ENCODE measurements at regions not wholly inside any gene's neighbourhood (a gene's known extent, or its start where the extent isn't known, plus 50 kb on each side); places are given as distances from the start of the nearest gene placed in this dataset.

DNA sequence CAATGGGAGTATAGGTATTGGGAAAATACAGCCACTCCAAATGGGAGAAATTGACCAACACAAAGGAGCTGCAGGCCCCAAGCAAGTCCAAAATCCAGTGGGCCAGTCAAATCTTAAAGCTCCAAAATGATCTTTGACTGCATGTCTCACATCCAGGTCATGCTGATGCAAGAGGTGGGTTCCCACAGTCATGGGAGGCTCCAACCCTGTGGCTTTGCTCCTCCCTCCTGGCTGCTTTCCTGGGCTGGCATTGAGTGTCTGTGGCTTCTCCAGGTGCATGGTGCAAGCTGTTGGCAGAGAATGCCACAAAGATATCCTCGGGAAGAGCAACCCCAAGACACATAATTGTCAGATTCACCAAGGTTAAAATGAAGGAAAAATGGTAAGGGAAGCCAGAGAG, 80.8 kb downstream of the IGLL5 start:
- no peak for TF ChIP-seq EZH2 (IDR thresholded peaks at IDR 0.05; ENCODE audit: low read length, missing control alignments)
- TF ChIP-seq, protein P1, sequence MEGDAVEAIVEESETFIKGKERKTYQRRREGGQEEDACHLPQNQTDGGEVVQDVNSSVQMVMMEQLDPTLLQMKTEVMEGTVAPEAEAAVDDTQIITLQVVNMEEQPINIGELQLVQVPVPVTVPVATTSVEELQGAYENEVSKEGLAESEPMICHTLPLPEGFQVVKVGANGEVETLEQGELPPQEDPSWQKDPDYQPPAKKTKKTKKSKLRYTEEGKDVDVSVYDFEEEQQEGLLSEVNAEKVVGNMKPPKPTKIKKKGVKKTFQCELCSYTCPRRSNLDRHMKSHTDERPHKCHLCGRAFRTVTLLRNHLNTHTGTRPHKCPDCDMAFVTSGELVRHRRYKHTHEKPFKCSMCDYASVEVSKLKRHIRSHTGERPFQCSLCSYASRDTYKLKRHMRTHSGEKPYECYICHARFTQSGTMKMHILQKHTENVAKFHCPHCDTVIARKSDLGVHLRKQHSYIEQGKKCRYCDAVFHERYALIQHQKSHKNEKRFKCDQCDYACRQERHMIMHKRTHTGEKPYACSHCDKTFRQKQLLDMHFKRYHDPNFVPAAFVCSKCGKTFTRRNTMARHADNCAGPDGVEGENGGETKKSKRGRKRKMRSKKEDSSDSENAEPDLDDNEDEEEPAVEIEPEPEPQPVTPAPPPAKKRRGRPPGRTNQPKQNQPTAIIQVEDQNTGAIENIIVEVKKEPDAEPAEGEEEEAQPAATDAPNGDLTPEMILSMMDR (conservative IDR thresholded peaks at IDR 0.05 in 1 of 2, IDR thresholded peaks at IDR 0.05 in 1 of 2; ENCODE audit: low read depth in 1 of 2, low read length in 2 of 2) = no peak

Data from fibroblast of lung (primary cell).